ENCODE measurements at regions not wholly inside any gene's neighbourhood (a gene's known extent, or its start where the extent isn't known, plus 50 kb on each side); places are given as distances from the start of the nearest gene placed in this dataset.

- no peak overlapping the region for H3K27ac Mint-ChIP-seq
- Histone ChIP-seq H3K79me2 (ENCODE audit: control insufficient read depth, insufficient read depth, low read length) (no peaks in the 10 kb centered on the region), H3K27me3 (replicated peaks in 1 of 4; ENCODE audit: control extremely low read depth in 1 of 4, control insufficient read depth in 3 of 4, insufficient read depth in 4 of 4, low read length in 3 of 4) (no peaks in the 10 kb centered on the region), H4K20me1 (ENCODE audit: control insufficient read depth, insufficient read depth, low read length, poor library complexity, severe bottlenecking) (no peaks in the 10 kb centered on the region), H3K4me3 (ENCODE audit: control extremely low read depth in 1 of 5, extremely low read depth in 1 of 5, insufficient read depth in 1 of 5, low read depth in 2 of 5, low read length in 4 of 5) (no peak overlapping the region), H3K4me2 (replicated peaks; ENCODE audit: low read depth, low read length, poor library complexity, severe bottlenecking) (no peak overlapping the region), H3K9ac (ENCODE audit: low read length) (no peak overlapping the region), H3K9me3 (ENCODE audit: control extremely low read depth in 1 of 3, control insufficient read depth in 2 of 3, insufficient read depth in 1 of 3, low read length in 2 of 3) (no peaks in the 10 kb centered on the region), H3K27ac (ENCODE audit: low read length in 2 of 2) (no peak overlapping the region), H2AFZ (ENCODE audit: insufficient read depth, low read depth, low read length, poor library complexity, severe bottlenecking) (no peak overlapping the region), H3K36me3 (replicated peaks in 1 of 2; ENCODE audit: control extremely low read depth in 1 of 2, control insufficient read depth in 1 of 2, extremely low read depth in 1 of 2, insufficient read depth in 2 of 2, low read length in 1 of 2) (no peaks in the 10 kb centered on the region), H3K4me1 (ENCODE audit: control insufficient read depth in 2 of 2, insufficient read depth in 2 of 2, low read length in 2 of 2) (no peaks in the 10 kb centered on the region)
- intact Hi-C loops (cut with micrococcal nuclease): no loop called here
- CTCF ChIA-PET: no interaction called here
- H3K4me3 Mint-ChIP-seq: no peak overlapping the region
- WGBS (ENCODE audit: insufficient coverage): no CpG with 5 or more reads among the region's 10 CpGs
- ATAC-seq (ENCODE audit: low read depth) (no peak), DNase-seq (no peak)
- H3K27me3 Mint-ChIP-seq: peaks cover 5% of the 10 kb centered on the region
- TF ChIP-seq EZH2 (IDR thresholded peaks at IDR 0.05; ENCODE audit: borderline replicate concordance, insufficient read depth, low read depth, low read length, poor library complexity, severe bottlenecking): no peak
- TF ChIP-seq CTCF (IDR thresholded peaks at IDR 0.05): no peak
- no peaks in the 10 kb centered on the region for H3K9me3 Mint-ChIP-seq (ENCODE audit: insufficient read depth)
- H3K4me1 Mint-ChIP-seq: no peaks in the 10 kb centered on the region
- POLR2A ChIA-PET: no interaction called here
Measured at GRCh38 chrY:14255965-14256816, 200.2 kb downstream of the VCY1B start.

GRCh38 chrY:14256817-14257168 lies 200.8 kb downstream of the VCY1B start:
- Mint-ChIP-seq H3K9me3 (ENCODE audit: insufficient read depth) (no peaks in the 10 kb centered on the region), H3K27me3 (peaks cover 5% of the 10 kb centered on the region), H3K27ac (no peak overlapping the region), H3K4me3 (no peak overlapping the region), H3K4me1 (no peaks in the 10 kb centered on the region)
- WGBS (ENCODE audit: insufficient coverage): no CpG with 5 or more reads among the region's 1 CpG
- ChIA-PET POLR2A (no interaction called here), CTCF (no interaction called here)
- no peak for TF ChIP-seq EZH2 (IDR thresholded peaks at IDR 0.05; ENCODE audit: borderline replicate concordance, insufficient read depth, low read depth, low read length, poor library complexity, severe bottlenecking)
- TF ChIP-seq CTCF (IDR thresholded peaks at IDR 0.05): no peak
- no peaks in the 10 kb centered on the region for H4K20me1 ChIP-seq (ENCODE audit: control insufficient read depth, insufficient read depth, low read length, poor library complexity, severe bottlenecking)
- DNase-seq (no peak), ATAC-seq (ENCODE audit: low read depth) (no peak)
- H3K9me3 ChIP-seq (ENCODE audit: control extremely low read depth in 1 of 3, control insufficient read depth in 2 of 3, insufficient read depth in 1 of 3, low read length in 2 of 3): no peaks in the 10 kb centered on the region
- H3K4me1 ChIP-seq (ENCODE audit: control insufficient read depth in 2 of 2, insufficient read depth in 2 of 2, low read length in 2 of 2): no peaks in the 10 kb centered on the region
- intact Hi-C loops (cut with micrococcal nuclease): no loop called here
- H3K4me2 ChIP-seq (replicated peaks; ENCODE audit: low read depth, low read length, poor library complexity, severe bottlenecking): no peak overlapping the region
- H3K27me3 ChIP-seq (replicated peaks in 1 of 4; ENCODE audit: control extremely low read depth in 1 of 4, control insufficient read depth in 3 of 4, insufficient read depth in 4 of 4, low read length in 3 of 4): no peaks in the 10 kb centered on the region
- H3K27ac ChIP-seq (ENCODE audit: low read length in 2 of 2): no peak overlapping the region
- no peaks in the 10 kb centered on the region for H3K36me3 ChIP-seq (replicated peaks in 1 of 2; ENCODE audit: control extremely low read depth in 1 of 2, control insufficient read depth in 1 of 2, extremely low read depth in 1 of 2, insufficient read depth in 2 of 2, low read length in 1 of 2)
- H3K4me3 ChIP-seq (ENCODE audit: control extremely low read depth in 1 of 5, extremely low read depth in 1 of 5, insufficient read depth in 1 of 5, low read depth in 2 of 5, low read length in 4 of 5): no peak overlapping the region
- H3K79me2 ChIP-seq (ENCODE audit: control insufficient read depth, insufficient read depth, low read length): no peaks in the 10 kb centered on the region
- H2AFZ ChIP-seq (ENCODE audit: insufficient read depth, low read depth, low read length, poor library complexity, severe bottlenecking): no peak overlapping the region
- H3K9ac ChIP-seq (ENCODE audit: low read length): no peak overlapping the region

All from B cell (primary cell).